NCI-H82 treated with DMSO at 0.1 percent for 48 hours (cell line): ENCODE measurements at regions not wholly inside any gene's neighbourhood (a gene's known extent, or its start where the extent isn't known, plus 50 kb on each side); places are given as distances from the start of the nearest gene placed in this dataset.

Experiments
- DNase-seq: peaks from one replicate; lab custom pipeline; 2025; ENCODE audit not compliant: unreplicated experiment; lab: John Stamatoyannopoulos, UW

DNA sequence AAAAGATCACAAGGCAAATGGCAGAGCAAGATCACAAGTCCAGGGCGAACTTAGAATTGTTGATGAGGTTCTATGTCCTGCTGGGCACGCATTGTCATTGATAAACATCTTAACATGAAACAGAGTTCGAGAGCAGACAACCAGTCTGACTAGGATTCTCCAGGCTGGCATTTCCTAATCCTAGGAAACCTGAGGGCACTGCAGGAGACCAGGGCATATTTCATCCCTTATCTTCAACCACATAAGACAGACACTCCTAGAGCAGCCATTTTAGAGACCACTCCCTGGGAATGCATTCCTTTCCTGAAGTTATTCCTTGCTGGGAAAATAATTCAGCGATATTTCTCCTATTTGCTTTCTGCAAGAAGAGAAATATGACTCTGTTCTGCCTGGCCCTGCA, 1199.9 kb downstream of the SI start:
- DNase-seq: no peak

DNA sequence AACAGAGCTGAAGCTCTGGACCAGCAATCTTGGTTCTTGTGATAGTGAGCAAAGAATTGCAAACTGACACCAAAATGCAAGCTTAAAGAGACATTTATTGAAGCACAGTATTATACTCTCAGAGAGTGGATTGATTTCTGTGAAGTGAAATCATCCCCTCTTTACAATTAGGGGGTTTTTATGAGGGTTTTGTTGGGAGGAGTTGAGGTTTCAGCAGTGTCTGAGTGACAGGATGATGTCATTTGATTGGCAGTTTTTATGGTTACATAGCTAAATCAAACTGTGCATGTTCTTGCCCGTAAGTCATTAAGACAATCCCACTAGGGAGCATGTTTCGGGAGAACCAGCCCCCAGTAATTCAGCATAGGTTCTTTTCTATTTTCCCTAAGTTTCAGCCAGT, 1200.5 kb downstream of the SI start:
- DNase-seq: no peak

DNA sequence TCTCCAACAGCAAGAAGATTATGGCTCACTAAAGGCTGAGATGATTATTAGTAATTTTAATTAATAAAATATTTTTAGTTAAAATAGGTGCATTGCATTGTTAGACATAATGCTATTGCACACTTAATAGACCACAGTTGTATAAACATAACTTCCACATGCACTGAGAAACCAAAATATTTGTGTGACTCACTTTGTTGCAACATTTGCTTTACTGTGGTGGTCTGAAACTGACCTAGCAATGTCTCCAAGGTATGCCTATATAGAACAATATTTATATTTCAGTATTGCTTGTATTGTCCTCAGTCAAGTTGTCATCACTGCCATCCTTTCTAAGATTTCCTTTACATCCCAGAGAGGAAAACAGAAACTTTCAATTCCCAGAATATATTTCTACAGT, 1215.2 kb downstream of the SI start:
- DNase-seq: no peak

DNA sequence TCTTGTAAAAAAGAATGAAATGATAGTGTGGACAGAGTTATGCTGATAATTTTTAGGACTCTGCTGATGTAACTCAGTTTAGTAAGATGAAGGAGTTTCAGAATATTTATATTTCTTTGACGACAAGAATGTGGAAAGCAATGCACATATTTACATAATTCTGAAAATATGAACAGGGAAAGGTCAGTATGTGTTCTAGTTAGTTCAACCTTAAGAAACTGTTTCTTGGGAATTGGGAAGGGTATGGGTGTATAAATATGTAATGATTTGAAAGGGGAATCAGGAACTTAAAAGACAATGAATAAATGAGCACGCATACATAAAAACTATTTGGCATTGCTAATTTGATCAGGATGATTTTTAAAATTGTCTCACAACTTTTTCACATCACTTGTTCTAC, 1226.1 kb downstream of the SI start:
- DNase-seq: no peak

DNA sequence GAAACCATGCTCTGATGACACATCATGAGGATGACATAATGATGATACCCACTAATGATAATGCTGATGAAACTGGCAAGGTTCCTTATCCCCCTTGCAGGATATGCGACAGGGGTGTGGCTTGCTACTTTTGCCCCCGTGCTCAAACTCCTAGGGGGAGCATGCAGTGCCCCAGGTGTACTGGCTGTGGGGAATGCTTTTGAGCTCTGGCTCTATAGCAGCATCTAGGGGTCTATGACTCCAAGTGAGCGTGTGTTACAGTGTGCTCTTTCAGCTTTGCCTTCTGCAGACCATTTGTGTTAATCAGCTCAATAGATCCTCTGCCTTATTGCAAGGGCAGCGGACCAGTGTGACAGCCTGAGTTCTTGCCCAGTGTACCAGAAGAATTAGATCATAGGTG, 1239.5 kb downstream of the SI start:
- no peak for DNase-seq

DNA sequence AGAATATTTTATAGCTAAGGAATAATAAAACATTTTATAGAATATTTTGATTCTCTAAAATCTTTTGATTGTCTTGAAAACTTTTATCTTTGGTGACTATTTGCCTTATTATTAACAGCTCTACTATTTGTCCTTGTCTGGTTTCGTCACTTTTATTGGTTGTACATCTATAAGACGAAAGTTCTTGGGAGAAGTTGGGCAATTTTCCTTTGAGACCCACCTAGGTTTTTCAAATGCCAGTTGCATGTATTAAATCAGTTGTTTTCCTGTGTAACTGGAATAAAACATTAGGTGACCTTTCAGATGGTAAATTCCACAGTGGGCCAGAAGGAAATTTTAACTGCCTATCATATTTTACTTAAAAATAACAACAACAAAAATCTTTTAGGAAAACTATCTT, 1245.7 kb downstream of the SI start:
- no peak for DNase-seq

DNA sequence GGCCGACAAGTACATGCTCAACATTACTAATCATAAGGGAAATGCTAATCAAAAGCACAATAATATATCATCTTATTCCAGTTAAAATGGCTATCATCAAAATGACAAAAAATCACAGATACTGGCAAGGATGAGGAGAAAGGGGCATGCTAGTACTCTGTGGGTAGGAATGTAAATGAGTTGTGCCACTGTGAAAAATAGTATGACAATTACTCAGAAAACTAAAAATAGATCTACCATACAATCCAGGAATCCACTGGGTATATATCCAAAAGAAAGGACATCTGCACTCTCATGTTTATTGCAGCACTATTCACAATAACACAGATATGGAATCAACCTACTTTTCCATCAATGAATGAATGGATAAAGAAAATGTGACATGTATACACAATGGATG, 1256.5 kb downstream of the SI start:
- DNase-seq: no peak

DNA sequence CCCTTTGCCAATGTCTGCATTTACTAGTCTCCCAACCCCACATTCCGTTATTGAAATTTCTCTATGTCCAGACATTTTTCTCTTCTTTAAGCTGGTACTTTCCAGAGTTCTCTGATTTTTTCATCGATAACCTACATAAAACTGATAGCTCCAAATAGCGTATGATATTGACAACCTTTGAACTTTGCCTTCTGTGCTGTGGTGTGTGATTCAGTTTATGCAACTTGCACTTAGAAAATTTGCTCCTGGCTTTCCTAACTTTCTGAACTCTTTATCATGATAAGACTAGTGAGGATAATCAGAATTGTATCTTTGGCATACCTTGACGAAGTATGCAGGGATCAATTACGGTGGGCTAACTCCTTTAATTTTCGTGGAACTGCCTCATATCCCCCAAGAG, 1261.3 kb downstream of the SI start:
- DNase-seq: no peak

DNA sequence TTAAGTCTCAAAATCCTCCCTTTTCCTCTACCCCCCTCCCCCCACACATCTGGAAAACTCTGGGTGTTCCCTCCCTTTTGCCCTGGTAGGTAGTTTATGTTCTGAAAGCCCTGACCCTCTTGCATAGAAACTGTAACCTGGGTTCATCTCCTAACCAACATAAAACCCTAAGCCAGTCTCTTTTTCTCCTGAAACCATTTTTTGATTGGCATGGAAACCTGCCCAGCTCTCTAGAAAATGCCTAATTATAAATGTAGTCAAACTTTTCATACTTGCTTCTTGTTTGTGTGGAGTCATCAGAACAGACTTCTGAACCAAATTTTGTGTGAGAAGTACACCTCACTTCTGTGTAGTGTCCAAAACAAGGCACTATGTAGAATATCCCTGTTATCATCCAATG, 1264.4 kb downstream of the SI start:
- no peak for DNase-seq

DNA sequence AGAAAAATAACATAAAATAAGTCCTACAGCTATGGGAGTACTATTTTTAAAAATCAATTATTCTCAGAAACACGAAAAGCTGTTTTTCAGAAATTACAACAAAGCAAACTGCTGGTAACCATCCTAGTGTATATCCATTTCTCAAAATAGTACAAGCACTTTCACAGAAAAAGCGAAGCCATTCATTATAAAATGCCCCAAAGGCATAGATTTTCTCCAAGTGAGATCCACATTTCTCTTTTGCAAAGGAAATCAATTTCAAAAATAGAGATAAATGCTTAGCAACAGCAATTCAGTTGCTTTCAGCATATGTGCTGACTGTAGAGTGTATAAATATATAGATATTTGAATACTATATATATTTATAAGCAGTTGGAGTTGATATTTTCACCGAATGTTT, 1266.3 kb downstream of the SI start:
- DNase-seq: no peak

DNA sequence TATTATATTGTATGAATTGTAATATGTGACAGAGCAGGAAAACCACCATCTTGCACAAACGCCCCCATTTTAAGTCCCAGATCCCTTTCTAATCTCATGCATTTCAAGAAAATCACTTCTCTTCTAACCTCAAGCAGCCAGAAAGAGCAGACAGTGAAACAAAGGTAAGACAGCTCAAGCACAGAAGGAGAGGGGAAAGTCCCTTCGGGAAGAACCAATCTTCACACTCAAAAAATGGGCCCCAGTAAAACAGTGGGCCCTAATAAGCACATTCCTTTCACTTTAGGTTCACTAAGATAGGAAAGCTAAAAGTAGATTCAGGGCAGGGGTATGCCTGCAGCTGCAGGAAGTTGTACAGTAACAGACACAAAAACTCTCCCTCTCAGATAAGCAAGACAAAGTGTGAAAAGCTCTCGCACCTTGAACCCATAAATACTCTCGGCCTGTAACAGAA, 1268.7 kb downstream of the SI start:
- DNase-seq: no peak

DNA sequence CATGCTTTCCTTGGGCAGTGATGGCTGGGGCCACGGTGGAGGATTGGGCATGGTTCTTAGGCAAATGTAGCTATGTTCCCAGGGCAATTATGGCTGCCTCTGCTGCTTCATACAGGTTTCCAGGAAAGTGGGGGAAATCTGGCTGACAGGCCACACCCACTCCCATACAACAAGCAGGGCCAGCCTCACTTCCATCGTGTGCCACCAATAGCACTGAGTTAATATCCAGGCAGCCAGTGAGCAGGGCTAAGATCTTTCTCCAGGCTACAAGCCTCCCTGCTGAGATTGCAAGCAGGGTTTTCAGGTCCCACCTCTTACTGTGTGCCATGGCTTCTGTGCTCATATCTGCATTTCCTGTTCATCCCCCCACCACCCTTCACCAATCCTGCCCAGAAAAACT, 1291.9 kb downstream of the SI start:
- DNase-seq: no peak

DNA sequence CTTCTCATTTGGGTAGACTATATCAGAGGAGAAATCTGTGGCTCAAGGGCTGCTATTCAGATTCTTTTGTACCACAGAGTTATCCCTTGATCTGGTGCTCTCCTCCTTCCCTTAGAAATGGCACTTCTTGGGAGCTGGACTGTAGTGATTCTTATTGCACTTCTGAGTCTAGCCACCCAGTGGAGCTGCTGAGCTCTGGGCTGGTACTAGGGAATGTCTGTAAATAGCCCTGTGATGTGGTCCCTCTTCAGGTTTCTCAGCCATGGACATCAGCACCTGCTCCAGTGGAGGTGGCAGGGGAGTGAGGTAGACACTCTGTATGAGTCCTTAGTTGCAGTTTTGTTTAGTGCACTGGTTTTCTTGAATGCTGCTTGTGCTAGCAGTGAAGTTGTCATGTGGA, 1292.6 kb downstream of the SI start:
- DNase-seq: no peak

DNA sequence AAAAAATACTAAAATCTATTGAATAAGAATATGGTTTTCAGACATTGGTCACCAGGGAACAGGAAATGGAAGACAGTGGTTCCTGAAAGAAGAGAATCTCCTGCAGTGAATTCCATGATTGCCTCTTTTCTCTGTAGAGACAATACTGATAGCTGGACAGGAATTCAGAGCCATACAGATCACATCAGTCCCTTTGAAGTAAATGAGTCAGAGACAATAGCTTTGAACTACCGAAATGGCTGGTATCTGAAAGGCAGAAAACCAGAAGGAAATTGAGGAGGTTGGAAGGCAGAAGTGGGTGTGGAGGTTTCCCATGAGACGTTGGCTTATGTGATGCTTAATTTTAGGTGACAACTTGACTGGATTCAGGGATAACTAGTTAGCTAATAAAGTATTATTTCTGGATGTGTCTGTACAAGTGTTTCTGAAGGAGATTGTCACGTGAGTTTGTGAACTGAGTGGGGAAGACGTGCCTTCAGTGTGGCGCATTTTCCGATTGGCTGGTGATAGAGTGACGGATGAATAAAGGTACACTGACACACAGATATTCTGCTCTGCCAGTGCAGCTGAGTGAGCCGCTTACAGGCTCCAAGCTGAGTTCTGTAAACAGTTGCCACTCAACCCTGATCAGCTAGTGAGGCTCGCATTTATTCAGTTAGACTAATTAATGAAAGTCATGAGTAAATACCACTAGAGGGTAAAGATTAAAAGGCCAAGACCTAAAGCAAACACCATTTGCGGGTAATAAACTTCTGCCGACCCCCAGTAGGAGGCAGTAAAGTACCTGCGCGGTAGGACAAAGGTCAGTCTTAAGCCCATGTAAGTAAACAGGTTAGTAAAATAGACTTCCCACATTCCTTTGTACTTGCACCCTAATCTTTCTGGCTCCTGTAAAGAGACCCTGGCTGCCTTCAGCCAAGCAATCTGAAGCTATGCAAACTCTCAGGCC, 1298.6 kb downstream of the SI start:
- DNase-seq: no peak

DNA sequence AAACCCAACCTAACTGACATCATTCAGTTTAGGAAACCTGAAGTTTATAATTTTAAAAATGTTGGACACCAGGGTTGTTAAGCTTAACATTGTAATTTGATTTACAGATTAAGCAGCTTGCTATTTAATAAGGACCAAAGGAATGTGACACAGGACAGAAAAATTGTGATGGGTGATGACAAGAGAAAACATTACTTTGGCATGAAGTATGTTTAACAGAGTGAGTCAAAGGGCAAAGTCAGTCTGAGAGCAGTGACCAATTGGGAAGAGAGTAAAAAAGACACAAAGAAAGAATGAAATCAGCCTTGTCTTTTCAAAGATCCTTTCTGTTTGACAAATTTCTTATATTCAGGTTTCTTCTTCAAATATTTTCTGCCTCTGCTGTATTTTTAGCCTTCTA, 1301.6 kb downstream of the SI start:
- DNase-seq: no peak

DNA sequence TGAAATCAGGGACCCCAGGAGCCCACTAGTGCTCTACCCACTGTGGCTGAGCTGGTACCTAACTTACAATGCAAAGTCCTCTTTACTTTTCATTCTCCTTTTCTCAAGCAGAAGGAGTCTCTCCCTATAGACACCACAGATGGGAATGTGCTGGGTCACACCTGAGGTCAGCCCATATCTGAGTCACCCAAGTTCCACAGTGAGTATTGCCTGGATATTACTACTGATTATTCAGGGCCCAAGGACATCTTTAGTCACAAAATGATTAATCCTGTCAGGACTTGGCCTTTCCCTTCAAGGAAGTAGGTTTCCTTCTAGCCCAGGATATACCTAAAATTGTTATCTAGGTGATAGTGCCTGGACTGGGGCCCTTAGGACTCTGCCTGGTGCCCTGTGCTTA, 1305.2 kb downstream of the SI start:
- no peak for DNase-seq

DNA sequence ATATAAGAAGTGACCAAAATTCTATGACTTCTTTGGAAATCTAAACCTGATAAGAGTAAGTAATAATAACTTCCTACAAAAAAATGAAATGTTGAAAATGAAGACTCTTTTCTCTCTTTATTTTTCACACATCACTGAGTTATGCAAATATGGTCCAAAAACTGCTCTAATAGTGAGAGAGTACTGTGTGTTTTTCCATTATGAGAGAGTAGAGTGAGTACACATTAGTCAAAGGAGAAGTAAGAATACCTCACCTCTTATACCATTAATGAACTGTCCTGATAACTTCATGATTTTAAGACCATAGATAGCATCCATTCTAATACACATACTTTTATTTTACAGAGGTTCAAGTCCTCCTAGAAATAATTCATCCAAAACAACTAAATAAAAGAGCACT, 1310.2 kb downstream of the SI start:
- no peak for DNase-seq

DNA sequence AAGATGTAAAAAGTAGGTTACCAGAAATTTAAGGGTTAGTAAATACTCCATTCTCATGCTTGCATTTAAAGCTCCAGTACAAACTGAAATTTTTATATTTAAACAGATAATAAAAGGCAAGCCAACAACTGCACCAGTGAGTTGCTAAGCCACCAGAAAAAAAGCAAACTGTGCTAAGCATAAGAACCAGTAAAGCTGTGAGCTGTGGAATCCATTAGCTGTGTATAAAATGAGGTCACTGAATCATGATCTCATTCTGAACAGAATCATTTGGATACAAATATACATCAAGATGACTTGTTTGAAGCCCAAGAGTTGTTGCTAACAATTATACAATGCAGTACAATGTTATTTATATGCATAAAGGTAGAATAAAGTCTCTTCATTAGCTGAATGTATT, 1312.2 kb downstream of the SI start:
- DNase-seq: no peak

DNA sequence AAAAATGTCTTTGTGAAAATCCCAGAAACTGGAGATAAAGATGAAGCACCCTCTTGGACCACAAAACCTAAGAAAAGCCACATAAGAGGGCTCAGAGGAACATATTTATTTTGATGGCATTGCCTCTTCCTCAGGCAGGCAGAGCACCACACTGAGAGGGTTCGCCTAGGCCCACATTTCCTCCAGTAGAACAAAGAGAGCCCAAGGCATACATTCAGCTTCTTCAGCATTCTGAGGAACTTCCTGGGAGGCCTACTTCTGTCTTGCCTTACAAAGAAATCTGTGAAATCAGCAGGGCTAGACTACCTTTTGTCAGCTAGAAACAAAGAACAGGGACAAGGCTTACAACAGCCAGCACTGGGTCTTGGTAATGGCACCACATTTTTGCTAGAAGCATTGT, 1325.3 kb downstream of the SI start:
- DNase-seq: no peak

DNA sequence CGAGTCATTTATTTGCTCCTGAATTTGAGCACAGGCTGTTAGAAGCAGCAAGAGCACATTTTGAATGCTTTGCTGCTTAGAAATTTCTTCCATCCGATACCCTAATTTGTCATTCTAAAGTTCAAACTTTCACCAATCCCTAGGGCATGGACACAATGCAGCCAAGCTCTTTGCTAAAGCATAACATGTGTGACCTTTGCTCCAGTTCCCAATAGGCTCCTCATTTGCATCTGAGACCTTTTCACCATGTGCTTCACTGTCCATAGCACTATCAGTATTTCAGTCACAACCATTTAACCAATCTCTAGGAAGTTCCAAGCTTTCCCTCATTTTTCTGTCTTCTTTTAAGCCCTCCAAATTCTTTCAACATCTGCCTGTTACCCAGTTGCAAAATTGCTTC, 1333.1 kb downstream of the SI start:
- DNase-seq: no peak

DNA sequence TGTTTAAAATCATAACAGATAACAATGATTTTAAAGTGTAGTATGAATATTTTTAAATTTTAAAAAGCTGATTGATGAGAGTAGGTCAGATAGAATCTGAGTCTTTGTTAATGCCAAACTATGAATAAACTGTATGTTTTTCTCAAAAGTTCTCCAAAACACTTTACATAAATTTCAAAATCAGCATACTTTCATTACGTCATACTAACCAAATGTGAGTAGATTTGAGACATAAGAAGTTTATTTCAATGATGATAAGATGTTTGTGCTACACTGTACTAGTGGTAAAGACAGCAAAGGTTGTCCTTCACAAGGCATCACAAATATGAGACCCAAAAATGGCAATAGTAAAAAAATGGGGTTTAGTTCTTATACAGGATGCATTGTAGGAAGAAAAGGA, 1342.9 kb downstream of the SI start:
- DNase-seq: no peak

DNA sequence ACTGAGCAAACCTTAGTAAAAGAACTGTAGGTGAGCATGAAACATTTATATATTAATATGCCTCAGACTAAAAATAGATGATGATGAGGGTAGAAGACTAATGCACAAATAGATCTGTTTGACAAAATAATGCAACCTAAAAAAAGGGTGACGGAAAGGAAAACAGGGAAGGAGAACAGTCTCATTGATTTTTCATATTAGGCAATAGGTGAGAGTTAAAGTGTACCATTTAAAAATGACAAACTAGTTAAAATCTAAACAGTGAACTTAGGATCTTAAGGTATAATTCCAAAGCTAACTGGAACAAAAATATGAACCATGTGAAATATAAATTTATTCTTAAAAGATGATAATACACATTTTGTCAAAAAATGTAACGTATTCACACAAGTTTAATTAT, 1347.6 kb downstream of the SI start:
- no peak for DNase-seq

DNA sequence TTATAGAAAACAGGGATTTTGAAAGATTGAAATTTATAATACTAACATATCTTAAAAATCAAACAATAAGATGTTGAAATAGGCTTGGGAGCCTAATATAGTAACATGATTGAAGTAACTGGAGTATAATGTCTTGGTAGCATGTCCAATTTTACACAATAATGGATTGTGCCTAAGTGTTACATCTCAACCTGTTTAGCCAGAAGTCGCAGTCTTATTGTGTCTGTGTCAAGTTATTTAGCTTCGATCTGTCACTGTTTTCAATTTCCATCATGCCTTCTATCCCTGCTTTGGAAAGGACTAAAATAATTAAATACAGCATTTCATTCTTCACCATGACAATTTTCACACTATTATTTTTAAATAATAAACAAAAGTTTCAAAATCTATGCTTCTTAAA, 1352.2 kb downstream of the SI start:
- no peak for DNase-seq
